Endothelial cell of umbilical vein (primary cell): ENCODE measurements at regions not wholly inside any gene's neighbourhood (a gene's known extent, or its start where the extent isn't known, plus 50 kb on each side); places are given as distances from the start of the nearest gene placed in this dataset.

ENCODE experiments used
- BruUV-seq: library from RNA; stranded (reverse); fragments of 400-500 nt; replicated peaks from 2 replicates; lab custom pipeline; 2021; lab: Mats Ljungman, UMichigan
- CTCF ChIA-PET: fragments of 300-600, 350-600 bp; sonication (Branson Sonifier 250); formaldehyde crosslinking; loops from one replicate; lab custom pipeline; 2021; ENCODE audit warnings: antibody characterized with exemption, inconsistent platforms; lab: Charles Lee
- POLR2A ChIA-PET: fragments of 300-600, 350-600 bp; sonication (Branson Sonifier 250); formaldehyde crosslinking; loops from one replicate; lab custom pipeline; 2021; ENCODE audit warnings: antibody characterized with exemption, inconsistent platforms; lab: Charles Lee
- DNase-seq: peaks from one replicate; pipeline ENCODE4 v3.0.0-alpha.2; 2011; ENCODE audit warnings: low read depth, low spot score
- FAIRE-seq: peaks from 2 replicates; lab custom pipeline; 2011; peaks lifted over from hg19 to GRCh38; lab: Jason Lieb, UNC
- H2AFZ ChIP-seq: 2 replicates; pipeline ENCODE4 v1.6.0; 2012; ENCODE audit warnings: low read depth, low read length, control low read depth, inconsistent platforms
- H3K27ac ChIP-seq: 2 replicates; pipeline ENCODE4 v1.5.1; 2011; ENCODE audit warnings: low read depth, mild to moderate bottlenecking, control low read depth, low read length, moderate library complexity; ENCODE audit not compliant: insufficient read depth
- H3K27me3 ChIP-seq, 2 experiments: 2 replicates each; pipeline versions ENCODE4 v1.6.0 to v1.6.1; 2011; ENCODE audit warnings: low read length in 2 of 2, mixed read lengths in 1 of 2; ENCODE audit not compliant: control insufficient read depth in 2 of 2, insufficient read depth in 2 of 2
- H3K36me3 ChIP-seq, 2 experiments: 2 replicates in 1 of 2; 3 replicates in 1 of 2; pipeline ENCODE4 v1.5.1; 2011; ENCODE audit warnings: low read length in 2 of 2, mild to moderate bottlenecking in 1 of 2, moderate library complexity in 1 of 2; ENCODE audit not compliant: control insufficient read depth in 2 of 2, insufficient read depth in 2 of 2; ENCODE audit errors: extremely low read depth in 1 of 2
- H3K4me1 ChIP-seq: 3 replicates; pipeline ENCODE4 v1.5.1; 2011; ENCODE audit warnings: mild to moderate bottlenecking, low read length; ENCODE audit not compliant: control insufficient read depth, insufficient read depth; ENCODE audit errors: extremely low read depth
- H3K4me2 ChIP-seq: 2 replicates; pipeline ENCODE4 v1.6.1; 2011; ENCODE audit warnings: low read length, control low read depth, mixed read lengths; ENCODE audit not compliant: insufficient read depth
- H3K4me3 ChIP-seq, 3 experiments: fragments of 200-600 bp in 1 of 3; sonication (generic), shearing (Covaris generic) in 1 of 3; replicated peaks in 1 of 3; 2 replicates each; pipeline ENCODE4 v1.5.1; 2011 to 2016; ENCODE audit warnings: control low read depth in 3 of 3, low read length in 3 of 3, mild to moderate bottlenecking in 2 of 3, inconsistent platforms in 1 of 3, low read depth in 1 of 3, moderate library complexity in 1 of 3; ENCODE audit not compliant: insufficient read depth in 1 of 3
- H3K79me2 ChIP-seq: 2 replicates; pipeline ENCODE4 v1.6.0; 2012; ENCODE audit warnings: low read length, inconsistent platforms; ENCODE audit not compliant: control insufficient read depth, insufficient read depth
- H3K9ac ChIP-seq: replicated peaks from 2 replicates; pipeline ENCODE3; 2011; ENCODE audit warnings: low read length, control low read depth; ENCODE audit not compliant: insufficient read depth; ENCODE audit errors: extremely low read depth
- H3K9me1 ChIP-seq: replicated peaks from 3 replicates; pipeline ENCODE4 v1.6.0; 2011; ENCODE audit warnings: mild to moderate bottlenecking, low read length; ENCODE audit not compliant: control insufficient read depth, insufficient read depth; ENCODE audit errors: extremely low read depth
- H3K9me3 ChIP-seq: replicated peaks from 2 replicates; pipeline ENCODE4 v1.5.1; 2012; ENCODE audit warnings: low read length, inconsistent platforms; ENCODE audit not compliant: control insufficient read depth, insufficient read depth
- H4K20me1 ChIP-seq: replicated peaks from 2 replicates; pipeline ENCODE3; 2011; ENCODE audit warnings: mild to moderate bottlenecking, low read length; ENCODE audit not compliant: control insufficient read depth, insufficient read depth; ENCODE audit errors: extremely low read depth
- EZH2 ChIP-seq: IDR thresholded peaks from 2 replicates; pipeline ENCODE4 v1.6.1; 2012; ENCODE audit warnings: borderline replicate concordance, low read depth, mild to moderate bottlenecking, moderate library complexity, low read length, inconsistent platforms; ENCODE audit not compliant: severe bottlenecking
- FOS ChIP-seq: IDR thresholded peaks from 2 replicates; pipeline ENCODE4 v1.6.1; 2011; ENCODE audit warnings: mild to moderate bottlenecking, low read length, moderate library complexity, borderline replicate concordance; ENCODE audit not compliant: insufficient read depth
- GATA2 ChIP-seq: IDR thresholded peaks from 2 replicates; pipeline ENCODE4 v1.7.0; 2011; ENCODE audit warnings: low read depth, mild to moderate bottlenecking, moderate library complexity, mixed read lengths, low read length; ENCODE audit not compliant: insufficient read length, insufficient read depth
- JUN ChIP-seq: IDR thresholded peaks from 2 replicates; pipeline ENCODE4 v1.6.1; 2011; ENCODE audit warnings: borderline replicate concordance, low read depth; ENCODE audit not compliant: insufficient read length, insufficient read depth
- MAX ChIP-seq: IDR thresholded peaks from 2 replicates; pipeline ENCODE4 v1.6.1; 2011; ENCODE audit not compliant: insufficient read depth, insufficient read length
- MYC ChIP-seq: IDR thresholded peaks from one replicate; pipeline ENCODE4 v1.6.1; 2011; ENCODE audit warnings: mild to moderate bottlenecking, low read depth, low read length
- POLR2A ChIP-seq: IDR thresholded peaks from 2 replicates; pipeline ENCODE4 v1.6.1; 2012; ENCODE audit warnings: low read depth, mild to moderate bottlenecking, control low read depth, low read length
- POLR2AphosphoS5 ChIP-seq: IDR thresholded peaks from 2 replicates; pipeline ENCODE4 v1.6.1; 2012; ENCODE audit warnings: low read depth, mild to moderate bottlenecking, control low read depth, low read length, moderate library complexity; ENCODE audit not compliant: insufficient read depth
- dilution Hi-C: fragments of 300-500 bp; cut with MboI; formaldehyde crosslinking; loops from one replicate; pipeline ENCODE4 v1.15.0; 2019; ENCODE audit warnings: low sequenced_read_pairs; ENCODE audit not compliant: extremely low pct_ligation_motif_present
- intact Hi-C: fragments of 100-400 bp; cut with micrococcal nuclease; formaldehyde crosslinking; loops from one replicate; pipeline ENCODE4 v1.10.0; 2022
- TF ChIP-seq, protein P1 (sequence below), 2 donors: IDR thresholded peaks; 1 replicate in 1 of 2; 2 replicates in 1 of 2; pipeline ENCODE4 v1.5.1; 2011; ENCODE audit warnings: low read length in 2 of 2, mild to moderate bottlenecking in 2 of 2, moderate library complexity in 2 of 2, control low read depth in 1 of 2, inconsistent platforms in 1 of 2, low read depth in 1 of 2; ENCODE audit not compliant: insufficient read depth in 1 of 2; ENCODE audit errors: extremely low read depth in 1 of 2

DNA sequence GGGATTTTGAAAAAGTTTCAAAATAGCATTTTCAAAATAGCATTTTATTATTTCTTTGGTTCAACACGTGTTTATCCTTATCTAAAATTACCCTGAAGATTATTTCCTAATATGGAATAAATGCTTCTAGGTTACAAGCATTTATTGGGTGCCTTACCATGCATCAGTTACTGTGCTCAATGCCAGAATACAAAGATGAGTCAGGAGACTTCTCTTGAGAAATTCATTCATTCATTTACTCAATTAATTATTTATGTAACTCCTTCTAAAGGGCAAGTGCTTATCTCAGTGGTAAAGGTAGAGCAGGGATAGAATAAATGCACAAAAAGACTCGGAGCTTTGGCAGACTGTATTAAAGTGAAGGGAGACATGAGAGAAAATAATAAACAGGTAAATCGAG, 150.1 kb upstream of the PDE7B start:
- Histone ChIP-seq H3K79me2 (no peaks in the 10 kb centered on the region), H3K4me2 (no peak overlapping the region), H3K9me3 (no peaks in the 10 kb centered on the region), H3K27me3 (no peaks in the 10 kb centered on the region), H3K4me3 (no peak overlapping the region), H3K9ac (no peak overlapping the region), H4K20me1 (no peaks in the 10 kb centered on the region), H3K36me3 (no peaks in the 10 kb centered on the region), H3K27ac (no peak overlapping the region), H2AFZ (no peak overlapping the region), H3K4me1 (no peaks in the 10 kb centered on the region), H3K9me1 (no peaks in the 10 kb centered on the region)
- dilution Hi-C loops (no loop called here), intact Hi-C loops (no loop called here)
- FAIRE-seq (no peak), DNase-seq (no peak)
- CTCF ChIA-PET: no interaction called here
- POLR2A ChIA-PET: no interaction called here
- no peak for TF ChIP-seq POLR2AphosphoS5
- no peak for TF ChIP-seq EZH2
- no peak for TF ChIP-seq MYC
- TF ChIP-seq GATA2: no peak
- TF ChIP-seq, protein P1, sequence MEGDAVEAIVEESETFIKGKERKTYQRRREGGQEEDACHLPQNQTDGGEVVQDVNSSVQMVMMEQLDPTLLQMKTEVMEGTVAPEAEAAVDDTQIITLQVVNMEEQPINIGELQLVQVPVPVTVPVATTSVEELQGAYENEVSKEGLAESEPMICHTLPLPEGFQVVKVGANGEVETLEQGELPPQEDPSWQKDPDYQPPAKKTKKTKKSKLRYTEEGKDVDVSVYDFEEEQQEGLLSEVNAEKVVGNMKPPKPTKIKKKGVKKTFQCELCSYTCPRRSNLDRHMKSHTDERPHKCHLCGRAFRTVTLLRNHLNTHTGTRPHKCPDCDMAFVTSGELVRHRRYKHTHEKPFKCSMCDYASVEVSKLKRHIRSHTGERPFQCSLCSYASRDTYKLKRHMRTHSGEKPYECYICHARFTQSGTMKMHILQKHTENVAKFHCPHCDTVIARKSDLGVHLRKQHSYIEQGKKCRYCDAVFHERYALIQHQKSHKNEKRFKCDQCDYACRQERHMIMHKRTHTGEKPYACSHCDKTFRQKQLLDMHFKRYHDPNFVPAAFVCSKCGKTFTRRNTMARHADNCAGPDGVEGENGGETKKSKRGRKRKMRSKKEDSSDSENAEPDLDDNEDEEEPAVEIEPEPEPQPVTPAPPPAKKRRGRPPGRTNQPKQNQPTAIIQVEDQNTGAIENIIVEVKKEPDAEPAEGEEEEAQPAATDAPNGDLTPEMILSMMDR (IDR thresholded peaks at IDR 0.05; ENCODE audit: extremely low read depth in 1 of 2, insufficient read depth in 1 of 2, low read depth in 1 of 2, low read length in 2 of 2): no peak
- TF ChIP-seq POLR2A: no peak
- no peak for TF ChIP-seq FOS
- TF ChIP-seq MAX: no peak
- no peak for TF ChIP-seq JUN
- no TSS peak for BruUV-seq
